ENCODE measurements at regions not wholly inside any gene's neighbourhood (a gene's known extent, or its start where the extent isn't known, plus 50 kb on each side); places are given as distances from the start of the nearest gene placed in this dataset.
"Not testable (repeated sequence)": the region's sequence is repeated elsewhere in the genome, so short reads cannot be mapped to it uniquely, and the experiment has no call there.

DNA sequence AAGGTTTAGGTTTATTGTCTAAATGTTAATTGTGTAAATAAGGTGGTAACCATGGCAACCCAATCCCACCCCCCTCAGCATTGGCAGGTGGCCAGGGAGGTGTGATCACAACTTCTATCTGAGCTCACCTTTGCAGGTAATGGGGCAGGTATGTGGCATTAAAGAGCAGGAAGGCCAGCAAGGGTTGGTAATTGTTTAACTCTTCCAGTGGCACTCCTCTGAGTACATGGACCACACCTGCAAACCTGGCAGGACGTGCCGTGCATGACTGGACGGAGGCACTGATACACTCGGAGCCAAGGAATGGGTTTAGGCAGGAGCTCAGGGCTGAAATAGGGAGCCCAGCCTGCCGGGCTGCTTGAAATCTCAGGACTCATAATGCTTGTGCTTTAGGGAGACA is 107.0 kb upstream of the BMP2 start:
- ChIA-PET CTCF (interaction anchor here (0.8 to 2.0 kb wide), 4 partner anchors 11 to 110 kb away, joined by 3 to 8 read pairs (median 4); no protein-coding TSS in a partner anchor), POLR2A (no interaction called here)
- Histone ChIP-seq H3K4me3 (ENCODE audit: low read depth, low read length) (no peak overlapping the region), H3K4me1 (ENCODE audit: control insufficient read depth, insufficient read depth, low read length) (peaks cover 9% of the 10 kb centered on the region), H3K36me3 (ENCODE audit: control insufficient read depth in 2 of 2, insufficient read depth in 1 of 2, low read length in 2 of 2) (no peaks in the 10 kb centered on the region), H3K9me3 (ENCODE audit: control insufficient read depth, insufficient read depth, low read depth, low read length) (no peaks in the 10 kb centered on the region), H3K27ac (ENCODE audit: extremely low read depth, low read depth, low read length) (no peak overlapping the region)
- TF ChIP-seq REPIN1 (tag by site-specific recombination; IDR thresholded peaks at IDR 0.05; ENCODE audit: low read depth) (no peak), ZNF521 (tag by site-specific recombination; IDR thresholded peaks at IDR 0.05) (no peak), GLIS2 (tag by site-specific recombination; IDR thresholded peaks at IDR 0.05) (no peak), ZBTB21 (tag by site-specific recombination; IDR thresholded peaks at IDR 0.05) (no peak), ZNF514 (tag by site-specific recombination; IDR thresholded peaks at IDR 0.05) (no peak), GLI4 (tag by site-specific recombination; IDR thresholded peaks at IDR 0.05) (no peak), HOXA7 (CRISPR knock-in tag; IDR thresholded peaks at IDR 0.05; ENCODE audit: borderline replicate concordance) (no peak), ZFP41 (tag by site-specific recombination; IDR thresholded peaks at IDR 0.05; ENCODE audit: borderline replicate concordance) (no peak), ZBTB8A (tag by site-specific recombination; IDR thresholded peaks at IDR 0.05) (no peak), ZNF133 (tag by site-specific recombination; IDR thresholded peaks at IDR 0.05) (no peak), ZNF169 (tag by site-specific recombination; IDR thresholded peaks at IDR 0.05) (no peak)
- TF ChIP-seq, protein P1, sequence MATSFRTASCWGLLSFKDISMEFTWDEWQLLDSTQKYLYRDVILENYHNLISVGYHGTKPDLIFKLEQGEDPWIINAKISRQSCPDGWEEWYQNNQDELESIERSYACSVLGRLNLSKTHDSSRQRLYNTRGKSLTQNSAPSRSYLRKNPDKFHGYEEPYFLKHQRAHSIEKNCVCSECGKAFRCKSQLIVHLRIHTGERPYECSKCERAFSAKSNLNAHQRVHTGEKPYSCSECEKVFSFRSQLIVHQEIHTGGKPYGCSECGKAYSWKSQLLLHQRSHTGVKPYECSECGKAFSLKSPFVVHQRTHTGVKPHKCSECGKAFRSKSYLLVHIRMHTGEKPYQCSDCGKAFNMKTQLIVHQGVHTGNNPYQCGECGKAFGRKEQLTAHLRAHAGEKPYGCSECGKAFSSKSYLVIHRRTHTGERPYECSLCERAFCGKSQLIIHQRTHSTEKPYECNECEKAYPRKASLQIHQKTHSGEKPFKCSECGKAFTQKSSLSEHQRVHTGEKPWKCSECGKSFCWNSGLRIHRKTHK (tag by site-specific recombination; IDR thresholded peaks at IDR 0.05), result no peak

DNA sequence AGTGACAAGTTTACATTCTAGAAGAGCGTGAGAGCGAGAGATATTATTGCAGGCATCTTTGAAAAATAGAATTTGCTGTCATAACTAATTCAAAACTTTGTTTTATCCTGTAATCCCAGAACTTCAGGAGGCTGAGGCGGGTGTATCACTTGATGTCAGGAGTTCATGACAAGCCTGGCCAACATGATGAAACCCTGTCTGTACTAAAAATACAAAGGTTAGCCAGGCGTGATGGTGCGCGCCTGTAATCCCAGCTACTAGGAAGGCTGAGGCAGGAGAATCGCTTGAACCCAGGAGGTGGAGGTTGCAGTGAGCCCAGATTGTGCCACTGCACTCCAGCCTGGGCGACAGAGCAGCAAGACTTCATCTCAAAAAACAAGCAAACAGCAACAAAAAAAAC is 108.6 kb upstream of the BMP2 start:
- POLR2A ChIA-PET; H3K9me3 ChIP-seq (ENCODE audit: control insufficient read depth, insufficient read depth, low read depth, low read length); H3K4me3 ChIP-seq (ENCODE audit: low read depth, low read length); H3K27ac ChIP-seq (ENCODE audit: extremely low read depth, low read depth, low read length); H3K36me3 ChIP-seq (ENCODE audit: control insufficient read depth in 2 of 2, insufficient read depth in 1 of 2, low read length in 2 of 2); H3K4me1 ChIP-seq (ENCODE audit: control insufficient read depth, insufficient read depth, low read length): not testable (repeated sequence)
- CTCF ChIA-PET, result interaction anchor here (0.8 kb wide), 1 partner anchor 9 kb away, joined by 3 read pairs; no protein-coding TSS in a partner anchor

DNA sequence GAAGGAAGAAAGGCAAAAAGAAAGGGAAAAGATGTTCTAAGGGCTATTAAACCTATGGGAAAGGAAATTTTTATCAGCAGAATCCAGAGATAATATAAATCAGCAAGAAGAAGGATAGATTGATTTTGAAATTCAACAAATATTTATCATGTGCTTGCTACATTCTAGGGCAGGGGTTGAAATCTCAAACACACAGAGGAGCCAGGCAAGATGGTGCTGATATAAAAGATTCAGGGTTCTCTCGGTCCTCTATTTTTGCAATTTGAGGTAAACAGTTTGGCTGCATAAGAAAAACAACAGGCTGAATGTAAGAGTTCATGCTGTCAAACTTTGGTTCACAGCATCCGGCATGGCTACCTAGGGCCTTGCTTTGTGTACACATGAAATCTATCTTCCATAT is 109.6 kb upstream of the BMP2 start:
- Histone ChIP-seq H3K9me3 (ENCODE audit: control insufficient read depth, insufficient read depth, low read depth, low read length) (no peaks in the 10 kb centered on the region), H3K4me1 (ENCODE audit: control insufficient read depth, insufficient read depth, low read length) (peaks cover 2% of the 10 kb centered on the region), H3K36me3 (ENCODE audit: control insufficient read depth in 2 of 2, insufficient read depth in 1 of 2, low read length in 2 of 2) (no peaks in the 10 kb centered on the region), H3K27ac (ENCODE audit: extremely low read depth, low read depth, low read length) (no peak overlapping the region), H3K4me3 (ENCODE audit: low read depth, low read length) (no peak overlapping the region)
- ChIA-PET POLR2A (interaction anchor here (0.6 kb wide), 1 partner anchor 32 kb away, joined by 5 read pairs; no protein-coding TSS in a partner anchor), CTCF (no interaction called here)
- TF ChIP-seq ZNF654 (tag by site-specific recombination; IDR thresholded peaks at IDR 0.05; ENCODE audit: low read depth) (no peak), ZNF777 (tag by site-specific recombination; IDR thresholded peaks at IDR 0.05; ENCODE audit: borderline replicate concordance) (no peak), ZBTB21 (tag by site-specific recombination; IDR thresholded peaks at IDR 0.05) (no peak), ZNF19 (tag by site-specific recombination; IDR thresholded peaks at IDR 0.05; ENCODE audit: low read depth) (no peak), ZNF658 (tag by site-specific recombination; IDR thresholded peaks at IDR 0.05) (no peak)
- TF ChIP-seq, protein P2, sequence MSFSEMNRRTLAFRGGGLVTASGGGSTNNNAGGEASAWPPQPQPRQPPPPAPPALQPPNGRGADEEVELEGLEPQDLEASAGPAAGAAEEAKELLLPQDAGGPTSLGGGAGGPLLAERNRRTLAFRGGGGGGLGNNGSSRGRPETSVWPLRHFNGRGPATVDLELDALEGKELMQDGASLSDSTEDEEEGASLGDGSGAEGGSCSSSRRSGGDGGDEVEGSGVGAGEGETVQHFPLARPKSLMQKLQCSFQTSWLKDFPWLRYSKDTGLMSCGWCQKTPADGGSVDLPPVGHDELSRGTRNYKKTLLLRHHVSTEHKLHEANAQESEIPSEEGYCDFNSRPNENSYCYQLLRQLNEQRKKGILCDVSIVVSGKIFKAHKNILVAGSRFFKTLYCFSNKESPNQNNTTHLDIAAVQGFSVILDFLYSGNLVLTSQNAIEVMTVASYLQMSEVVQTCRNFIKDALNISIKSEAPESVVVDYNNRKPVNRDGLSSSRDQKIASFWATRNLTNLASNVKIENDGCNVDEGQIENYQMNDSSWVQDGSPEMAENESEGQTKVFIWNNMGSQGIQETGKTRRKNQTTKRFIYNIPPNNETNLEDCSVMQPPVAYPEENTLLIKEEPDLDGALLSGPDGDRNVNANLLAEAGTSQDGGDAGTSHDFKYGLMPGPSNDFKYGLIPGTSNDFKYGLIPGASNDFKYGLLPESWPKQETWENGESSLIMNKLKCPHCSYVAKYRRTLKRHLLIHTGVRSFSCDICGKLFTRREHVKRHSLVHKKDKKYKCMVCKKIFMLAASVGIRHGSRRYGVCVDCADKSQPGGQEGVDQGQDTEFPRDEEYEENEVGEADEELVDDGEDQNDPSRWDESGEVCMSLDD (tag by site-specific recombination; IDR thresholded peaks at IDR 0.05), result no peak
